ENCODE measurements at regions not wholly inside any gene's neighbourhood (a gene's known extent, or its start where the extent isn't known, plus 50 kb on each side); places are given as distances from the start of the nearest gene placed in this dataset.

DNA sequence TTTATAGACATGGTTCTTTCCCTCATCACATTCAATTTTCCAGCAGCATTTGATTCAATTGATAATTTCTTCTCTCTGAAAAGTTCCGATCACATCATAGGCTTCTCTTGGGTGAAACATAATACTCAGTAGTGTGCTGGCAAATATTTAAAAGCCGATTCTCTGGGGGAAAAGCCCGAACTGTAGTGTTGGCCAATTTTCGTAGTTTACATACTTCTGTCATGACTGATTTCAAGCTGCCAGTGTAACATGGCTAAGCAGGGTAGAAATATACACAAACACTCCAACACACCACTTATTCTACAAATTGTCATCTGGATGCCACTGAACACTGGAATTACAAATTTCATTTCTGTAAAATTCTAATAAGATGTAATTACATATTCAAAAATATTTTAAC is 56.1 kb upstream of the FREM2 start:
- H3K4me1 Mint-ChIP-seq: no peaks in the 10 kb centered on the region
- intact Hi-C loops (cut with micrococcal nuclease): no loop called here
- 88% methylated on average over 3 of the region's 4 CpGs for WGBS (ENCODE audit: insufficient coverage)

GRCh38 chr13:38635030-38635429 is 51.8 kb upstream of the FREM2 start:
- H3K27me3 ChIP-seq (ENCODE audit: control insufficient read depth in 2 of 2, insufficient read depth in 2 of 2, low read length in 2 of 2): no peaks in the 10 kb centered on the region
- intact Hi-C loops (cut with micrococcal nuclease): no loop called here
- H3K9me3 Mint-ChIP-seq: peaks cover 0 to 2% (median 0%) of the 10 kb centered on the region in 7 donors
- DNase-seq: no peak
- H3K4me3 ChIP-seq (replicated peaks in 1 of 3; ENCODE audit: low read depth in 2 of 3, low read length in 3 of 3): no peak overlapping the region
- H2AFZ ChIP-seq (ENCODE audit: insufficient read depth, low read depth, low read length, poor library complexity, severe bottlenecking): no peak overlapping the region
- no peaks in the 10 kb centered on the region for H3K79me2 ChIP-seq (ENCODE audit: insufficient read depth, low read length)
- H3K4me3 Mint-ChIP-seq: no peak overlapping the region
- H3K27ac ChIP-seq (ENCODE audit: low read depth in 1 of 2, low read length in 2 of 2): no peak overlapping the region
- H3K27ac Mint-ChIP-seq: no peak overlapping the region
- no peaks in the 10 kb centered on the region for H3K4me1 ChIP-seq (ENCODE audit: control insufficient read depth in 1 of 2, insufficient read depth in 2 of 2, low read length in 2 of 2)
- no peaks in the 10 kb centered on the region for H3K36me3 ChIP-seq (replicated peaks in 1 of 2; ENCODE audit: control insufficient read depth in 1 of 2, insufficient read depth in 2 of 2, low read length in 2 of 2)
- no peak overlapping the region for H3K4me2 ChIP-seq (replicated peaks; ENCODE audit: extremely low read depth, low read length, poor library complexity, severe bottlenecking)
- H3K9ac ChIP-seq (ENCODE audit: insufficient read depth, low read length, poor library complexity, severe bottlenecking): no peak overlapping the region
- no peaks in the 10 kb centered on the region for H4K20me1 ChIP-seq (ENCODE audit: insufficient read depth, low read length)
- H3K27me3 Mint-ChIP-seq (ENCODE audit: low read depth in 3 of 3): no peaks in the 10 kb centered on the region
- no peaks in the 10 kb centered on the region for H3K9me3 ChIP-seq (replicated peaks in 1 of 2; ENCODE audit: control insufficient read depth in 1 of 2, insufficient read depth in 1 of 2, low read length in 2 of 2)
- no peak for TF ChIP-seq CTCF (IDR thresholded peaks at IDR 0.05)
- no peaks in the 10 kb centered on the region for H3K36me3 Mint-ChIP-seq
- 67% methylated on average over 2 of the region's 4 CpGs for WGBS (ENCODE audit: insufficient coverage)
- H3K4me1 Mint-ChIP-seq: no peaks in the 10 kb centered on the region

More for the DNA sequence above, 56.1 kb upstream of the FREM2 start:
- H3K9me3 ChIP-seq (replicated peaks in 1 of 2; ENCODE audit: control insufficient read depth in 1 of 2, insufficient read depth in 1 of 2, low read length in 2 of 2): no peaks in the 10 kb centered on the region
- H2AFZ ChIP-seq (ENCODE audit: insufficient read depth, low read depth, low read length, poor library complexity, severe bottlenecking): no peak overlapping the region
- no peaks in the 10 kb centered on the region for H4K20me1 ChIP-seq (ENCODE audit: insufficient read depth, low read length)
- no peaks in the 10 kb centered on the region for H3K79me2 ChIP-seq (ENCODE audit: insufficient read depth, low read length)
- H3K27me3 ChIP-seq (ENCODE audit: control insufficient read depth in 2 of 2, insufficient read depth in 2 of 2, low read length in 2 of 2): no peaks in the 10 kb centered on the region
- no peak overlapping the region for H3K4me3 ChIP-seq (replicated peaks in 1 of 3; ENCODE audit: low read depth in 2 of 3, low read length in 3 of 3)
- H3K9ac ChIP-seq (ENCODE audit: insufficient read depth, low read length, poor library complexity, severe bottlenecking): no peak overlapping the region
- H3K4me3 Mint-ChIP-seq: no peak overlapping the region
- no peak overlapping the region for H3K27ac ChIP-seq (ENCODE audit: low read depth in 1 of 2, low read length in 2 of 2)
- H3K9me3 Mint-ChIP-seq: peaks cover 0 to 2% (median 0%) of the 10 kb centered on the region in 7 donors
- no peak overlapping the region for H3K4me2 ChIP-seq (replicated peaks; ENCODE audit: extremely low read depth, low read length, poor library complexity, severe bottlenecking)
- DNase-seq: no peak
- no peaks in the 10 kb centered on the region for H3K27me3 Mint-ChIP-seq (ENCODE audit: low read depth in 3 of 3)
- H3K36me3 ChIP-seq (replicated peaks in 1 of 2; ENCODE audit: control insufficient read depth in 1 of 2, insufficient read depth in 2 of 2, low read length in 2 of 2): no peaks in the 10 kb centered on the region
- no peaks in the 10 kb centered on the region for H3K4me1 ChIP-seq (ENCODE audit: control insufficient read depth in 1 of 2, insufficient read depth in 2 of 2, low read length in 2 of 2)
- no peaks in the 10 kb centered on the region for H3K36me3 Mint-ChIP-seq
- TF ChIP-seq CTCF (IDR thresholded peaks at IDR 0.05): no peak
- H3K27ac Mint-ChIP-seq: no peak overlapping the region
